Heart right ventricle (tissue), 16 donors: ENCODE measurements at regions not wholly inside any gene's neighbourhood (a gene's known extent, or its start where the extent isn't known, plus 50 kb on each side); places are given as distances from the start of the nearest gene placed in this dataset.
"Not testable (repeated sequence)": the region's sequence is repeated elsewhere in the genome, so short reads cannot be mapped to it uniquely, and the experiment has no call there.

Experiments
- ATAC-seq, 8 donors: fragments of 200-7000 bp; cut with Tn5 transposase; one replicate each; pipeline ENCODE4 v1.9.1; 2020; ENCODE audit warnings: mild to moderate bottlenecking in 8 of 8, moderate library complexity in 8 of 8, moderate number of reproducible peaks in 1 of 8
- DNase-seq, 2 donors: peaks; one replicate each; pipeline ENCODE4 v3.0.0-alpha.2; 2020
- H3K27ac ChIP-seq, 10 donors: fragments of 200-600 bp; sonication (generic) in 2 of 10; one replicate each; pipeline versions ENCODE4 v1.5.0 to v1.8.0; 2020 to 2022; ENCODE audit warnings: mild to moderate bottlenecking in 3 of 10
- H3K27me3 ChIP-seq, 7 donors: fragments of 200-600 bp; one replicate each; pipeline ENCODE4 v1.8.0; 2021 to 2022; ENCODE audit warnings: mild to moderate bottlenecking in 2 of 7
- H3K36me3 ChIP-seq, 9 donors: fragments of 200-600 bp; sonication (generic) in 1 of 9; one replicate each; pipeline versions ENCODE4 v1.5.0 to v1.8.0; 2020 to 2022; ENCODE audit warnings: mild to moderate bottlenecking in 2 of 9
- H3K4me1 ChIP-seq, 9 donors: fragments of 200-600 bp; sonication (generic) in 1 of 9; one replicate each; pipeline versions ENCODE4 v1.5.0 to v1.8.0; 2020 to 2022; ENCODE audit warnings: mild to moderate bottlenecking in 4 of 9
- H3K4me3 ChIP-seq, 10 donors: fragments of 200-600 bp; sonication (generic) in 2 of 10; one replicate each; pipeline versions ENCODE4 v1.5.0 to v1.8.0; 2020 to 2022; ENCODE audit warnings: mild to moderate bottlenecking in 7 of 10, moderate library complexity in 2 of 10
- H3K9me3 ChIP-seq, 11 donors: fragments of 200-600 bp in 10 of 11; sonication (generic) in 2 of 11; one replicate each; pipeline versions ENCODE4 v1.5.0 to v1.8.0; 2013 to 2022; ENCODE audit warnings: mild to moderate bottlenecking in 2 of 11, control low read depth in 1 of 11, moderate library complexity in 1 of 11
- CTCF ChIP-seq, 9 donors: fragments of 200-600 bp; sonication (generic) in 2 of 9; IDR thresholded peaks; one replicate each; pipeline versions ENCODE4 v1.5.0 to v1.8.0; 2021 to 2022; ENCODE audit warnings: antibody characterized with exemption in 9 of 9, mild to moderate bottlenecking in 5 of 9, moderate library complexity in 1 of 9
- WGBS, 2 donors: extraction: QIAGEN DNeasy Blood & Tissue Kit; methylation state at CpG; one replicate each; pipeline ENCODE4 v1.1.7; 2013; ENCODE audit warnings: inconsistent platforms in 1 of 2; 5-methylcytosine and 5-hydroxymethylcytosine counted together
- intact Hi-C, 10 donors: fragments of 100-400 bp; cut with DNase I; formaldehyde crosslinking; loops; one replicate each; pipeline versions ENCODE4 v1.11.1 to v1.14.2; 2022
- donor health status: Arrhythmogenic right ventricular cardiomyopathy.
- donor health status: ischemic (EF 13 %, LVEDD 7.1; RV severe dilation, severe dysfunction).
- donor health status: healthy with polysubstance abuse.
- donor health status: DM: no; HTN: yes; CAD: no.
- donor health status: DM: no; HTN: no; CAD: no.
- donor health status: ischemic (EF 25% LVEDD 6.9; RV normal size, moderate dysfunction).
- donor health status: ischemic (EF 25% LVEDD 5.7; RV mildly dilated, moderate dysfunction).
- donor health status: healthy.
- donor health status: DM: yes; HTN: yes; CAD: no.
- donor health status: Ischemic cardiomyopathy.
- donor health status: ischemic (EF 35%, LVEDD 5.7; RV mildly dilated, moderate dysfunction).
- donor health status: nonischemic (EF 11% LVEDD 7.7; RV severe dilation, severe dysfunction).
- donor health status: DM: yes; HTN: yes; CAD: no.
- donor health status: PGD.
- donor health status: ischemic (EF 29% LVEDD 5.4; RV normal size, mild dysfunction).
- donor health status: nonischemic (EF 23%, LVEDD 6.1; RV moderate dilation, normal function).

GRCh38 chr7:112981966-112982365 is 104.7 kb downstream of the GPR85 start:
- no peaks in the 10 kb centered on the region for H3K27me3 ChIP-seq
- H3K4me3 ChIP-seq: no peak overlapping the region
- no peaks in the 10 kb centered on the region for H3K9me3 ChIP-seq
- DNase-seq (no peak), ATAC-seq (no peak)
- H3K36me3 ChIP-seq: no peaks in the 10 kb centered on the region
- H3K27ac ChIP-seq: peak overlapping the region in 5 of 10 donors; percentile 40 to 74 (median 71)
- no peak for TF ChIP-seq CTCF (IDR thresholded peaks at IDR 0.05)
- WGBS, 2 donors: 54 to 68% methylated on average over 1 of the region's 1 CpG
- intact Hi-C loops: no loop called here
- H3K4me1 ChIP-seq: peaks cover 0 to 25% (median 7%) of the 10 kb centered on the region in 9 donors

GRCh38 chr7:112979055-112979454 is 107.6 kb downstream of the GPR85 start:
- H3K4me1 ChIP-seq: peaks cover 0 to 15% (median 0%) of the 10 kb centered on the region in 9 donors
- H3K27ac ChIP-seq, intact Hi-C loops, H3K9me3 ChIP-seq, H3K36me3 ChIP-seq, H3K27me3 ChIP-seq, DNase-seq, H3K4me3 ChIP-seq, ATAC-seq: not testable (repeated sequence)
- WGBS, 2 donors: 69 to 81% methylated on average over 2 of the region's 3 CpGs

GRCh38 chr7:112977244-112977955 is 109.2 kb downstream of the GPR85 start:
- H3K4me3 ChIP-seq, H3K4me1 ChIP-seq, H3K27me3 ChIP-seq, DNase-seq, intact Hi-C loops, H3K36me3 ChIP-seq, H3K9me3 ChIP-seq: not testable (repeated sequence)
- peak in 7 of 8 donors; percentile 66 to 98 (median 96) for ATAC-seq
- 12 to 33% methylated on average over 3 to 5 of the region's 8 CpGs for WGBS, 2 donors
- peak overlapping the region in 2 of 10 donors; percentile 57 to 68 for H3K27ac ChIP-seq

GRCh38 chr7:112970771-112971170 is 115.9 kb downstream of the GPR85 start:
- TF ChIP-seq CTCF (IDR thresholded peaks at IDR 0.05): peak in 2 of 9 donors; percentile 10 to 14
- peaks cover 0 to 9% (median 0%) of the 10 kb centered on the region in 9 donors for H3K36me3 ChIP-seq
- DNase-seq (no peak), ATAC-seq (peak in 4 of 8 donors; percentile 37 to 66 (median 49))
- intact Hi-C loops: no loop called here
- no peak overlapping the region for H3K4me3 ChIP-seq
- H3K9me3 ChIP-seq: peaks cover 0 to 9% (median 0%) of the 10 kb centered on the region in 11 donors
- H3K27me3 ChIP-seq: no peaks in the 10 kb centered on the region
- H3K27ac ChIP-seq: peak overlapping the region in 2 of 10 donors; percentile 27 to 59
- H3K4me1 ChIP-seq: peaks cover 0 to 5% (median 0%) of the 10 kb centered on the region in 9 donors

GRCh38 chr7:112969946-112970345 is 116.7 kb downstream of the GPR85 start:
- H3K4me3 ChIP-seq: no peak overlapping the region
- peak overlapping the region in 3 of 10 donors; percentile 3 to 59 (median 21) for H3K27ac ChIP-seq
- H3K27me3 ChIP-seq: no peaks in the 10 kb centered on the region
- 26 to 33% methylated on average over 1 of the region's 1 CpG for WGBS, 2 donors
- H3K36me3 ChIP-seq: peaks cover 0 to 9% (median 0%) of the 10 kb centered on the region in 9 donors
- peaks cover 0 to 5% (median 0%) of the 10 kb centered on the region in 9 donors for H3K4me1 ChIP-seq
- H3K9me3 ChIP-seq: peaks cover 0 to 9% (median 0%) of the 10 kb centered on the region in 11 donors
- no peak for TF ChIP-seq CTCF (IDR thresholded peaks at IDR 0.05)
- DNase-seq (no peak), ATAC-seq (peak in 3 of 8 donors; percentile 56 to 57 (median 57))
- intact Hi-C loops: loop anchor here in 1 of 10 donors (10.0 kb wide), 1 partner anchor 95 kb away; no protein-coding TSS in a partner anchor
